ENCODE measurements at regions not wholly inside any gene's neighbourhood (a gene's known extent, or its start where the extent isn't known, plus 50 kb on each side); places are given as distances from the start of the nearest gene placed in this dataset.

DNA sequence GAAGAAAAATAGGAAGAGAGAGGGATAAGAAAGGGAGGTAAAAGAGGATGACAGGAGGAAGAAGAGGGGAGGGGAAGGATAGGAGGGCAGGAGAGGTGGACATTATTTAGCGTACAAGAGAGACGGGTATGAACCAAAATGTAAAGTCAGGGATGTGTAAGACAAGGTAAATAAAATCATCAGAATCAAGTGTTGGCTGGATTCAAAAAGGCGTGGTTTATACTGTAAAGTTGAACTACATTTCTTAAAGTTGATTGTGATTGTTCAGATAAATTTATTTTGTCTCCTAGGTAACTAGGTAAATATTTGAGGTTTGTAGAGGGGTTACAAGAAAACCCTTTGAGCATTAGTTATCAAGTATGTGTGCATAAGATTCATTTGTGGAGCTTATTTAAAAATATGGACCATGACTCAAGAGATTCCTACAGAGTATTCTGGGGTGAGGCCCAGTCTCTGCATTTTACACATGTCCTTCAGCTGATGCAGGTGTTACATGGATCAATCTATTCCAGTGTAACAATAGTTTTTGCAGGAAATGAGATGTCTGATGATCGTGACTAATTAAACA is 512.1 kb upstream of the MBL2 start:
- Mint-ChIP-seq H3K27me3 (no peaks in the 10 kb centered on the region), H3K4me3 (no peak overlapping the region), H3K27ac (no peak overlapping the region), H3K9me3 (peaks cover 0 to 21% (median 2%) of the 10 kb centered on the region in 7 donors), H3K36me3 (no peaks in the 10 kb centered on the region), H3K4me1 (no peaks in the 10 kb centered on the region)
- no peaks in the 10 kb centered on the region for H3K27me3 ChIP-seq (ENCODE audit: control insufficient read depth, insufficient read depth, low read length)
- H3K36me3 ChIP-seq (ENCODE audit: control insufficient read depth, insufficient read depth, low read length) = no peaks in the 10 kb centered on the region
- no peak overlapping the region for H3K27ac ChIP-seq (ENCODE audit: insufficient read depth, low read length, poor library complexity, severe bottlenecking)
- no peak for ATAC-seq (ENCODE audit: low read depth in 2 of 2)
- no peak overlapping the region for H3K4me3 ChIP-seq (ENCODE audit: low read depth, low read length)
- H3K9me3 ChIP-seq (ENCODE audit: control insufficient read depth in 2 of 2, low read length in 2 of 2) = peaks cover 5 to 9% of the 10 kb centered on the region in 2 experiments
- no peaks in the 10 kb centered on the region for H3K4me1 ChIP-seq (ENCODE audit: control insufficient read depth, insufficient read depth, low read length, poor library complexity, severe bottlenecking)
- no peak for DNase-seq

DNA sequence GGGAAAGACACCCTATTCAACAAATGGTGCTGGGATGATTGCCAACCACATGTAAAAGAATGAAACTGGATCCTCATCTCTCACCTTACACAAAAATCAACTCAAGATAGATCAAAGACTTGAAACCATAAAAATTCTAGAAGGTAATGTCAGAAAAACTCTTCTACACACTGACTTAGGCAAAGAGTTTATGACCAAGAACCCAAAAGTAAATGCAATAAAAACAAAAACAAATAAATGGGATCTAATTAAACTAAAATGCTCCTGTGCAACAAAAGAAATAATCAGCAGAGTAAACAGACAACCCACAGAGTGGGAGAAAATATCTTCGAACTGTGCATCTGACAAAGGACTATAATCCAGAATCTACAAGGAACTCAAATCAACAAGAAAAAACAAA is 504.2 kb upstream of the MBL2 start:
- Histone ChIP-seq H3K9me3 (ENCODE audit: control insufficient read depth in 2 of 2, low read length in 2 of 2) (peaks cover 3 to 10% of the 10 kb centered on the region in 2 experiments), H3K27ac (ENCODE audit: insufficient read depth, low read length, poor library complexity, severe bottlenecking) (no peak overlapping the region), H3K36me3 (ENCODE audit: control insufficient read depth, insufficient read depth, low read length) (no peaks in the 10 kb centered on the region), H3K27me3 (ENCODE audit: control insufficient read depth, insufficient read depth, low read length) (no peaks in the 10 kb centered on the region), H3K4me1 (ENCODE audit: control insufficient read depth, insufficient read depth, low read length, poor library complexity, severe bottlenecking) (no peaks in the 10 kb centered on the region), H3K4me3 (ENCODE audit: low read depth, low read length) (no peak overlapping the region)
- H3K4me1 Mint-ChIP-seq = no peaks in the 10 kb centered on the region
- ATAC-seq (ENCODE audit: low read depth in 2 of 2) (no peak), DNase-seq (no peak)
- peaks cover 2 to 51% (median 11%) of the 10 kb centered on the region in 7 donors for H3K9me3 Mint-ChIP-seq
- H3K27ac Mint-ChIP-seq = no peak overlapping the region
- H3K4me3 Mint-ChIP-seq = no peak overlapping the region
- no peaks in the 10 kb centered on the region for H3K36me3 Mint-ChIP-seq
- no peaks in the 10 kb centered on the region for H3K27me3 Mint-ChIP-seq

DNA sequence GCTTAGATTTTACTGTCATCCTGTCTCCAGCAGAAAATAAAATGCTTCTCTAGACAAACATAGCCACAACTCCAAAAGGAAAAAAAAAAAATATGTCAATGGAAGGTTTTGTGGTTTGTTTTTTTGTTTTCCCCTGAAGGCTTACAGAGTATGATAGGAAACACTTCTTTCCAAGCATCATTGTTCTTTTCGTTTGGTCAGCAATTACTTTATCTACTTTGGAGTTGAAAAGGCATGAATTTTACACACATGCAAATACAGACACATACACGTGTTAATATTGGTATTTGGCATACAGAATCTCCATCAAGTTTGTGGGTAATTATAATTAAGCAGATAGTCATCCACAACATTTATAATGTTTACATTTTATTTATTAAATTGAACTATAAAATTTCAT is 496.9 kb upstream of the MBL2 start:
- Mint-ChIP-seq H3K4me1 (no peaks in the 10 kb centered on the region), H3K36me3 (no peaks in the 10 kb centered on the region)
- no peaks in the 10 kb centered on the region for H3K27me3 ChIP-seq (ENCODE audit: control insufficient read depth, insufficient read depth, low read length)

DNA sequence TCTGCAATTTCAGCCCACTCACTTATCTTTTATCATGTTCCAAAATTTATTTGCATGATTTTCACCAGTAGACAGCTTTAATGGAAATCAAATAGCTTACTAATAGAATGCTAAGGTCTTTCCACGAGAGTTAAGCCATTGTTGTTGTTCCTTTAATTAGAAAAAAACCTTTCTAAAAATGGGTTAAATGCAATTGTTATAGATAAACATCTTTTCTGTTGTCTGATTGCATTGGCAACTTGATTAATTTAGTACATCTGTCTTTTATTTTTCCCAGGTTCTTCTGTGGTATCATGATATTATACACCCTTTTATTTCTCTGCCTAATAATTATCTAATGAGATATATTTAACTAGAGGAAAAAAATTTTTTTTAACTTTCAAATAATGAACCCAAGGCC is 487.6 kb upstream of the MBL2 start:
- Histone ChIP-seq H3K27me3 (ENCODE audit: control insufficient read depth, insufficient read depth, low read length) (no peaks in the 10 kb centered on the region), H3K4me3 (ENCODE audit: low read depth, low read length) (no peak overlapping the region), H3K36me3 (ENCODE audit: control insufficient read depth, insufficient read depth, low read length) (no peaks in the 10 kb centered on the region), H3K9me3 (ENCODE audit: control insufficient read depth in 2 of 2, low read length in 2 of 2) (peaks cover 2 to 9% of the 10 kb centered on the region in 2 experiments), H3K27ac (ENCODE audit: insufficient read depth, low read length, poor library complexity, severe bottlenecking) (no peak overlapping the region), H3K4me1 (ENCODE audit: control insufficient read depth, insufficient read depth, low read length, poor library complexity, severe bottlenecking) (no peaks in the 10 kb centered on the region)
- no peak for ATAC-seq (ENCODE audit: low read depth in 2 of 2)
- no peaks in the 10 kb centered on the region for H3K4me1 Mint-ChIP-seq
- no peak overlapping the region for H3K27ac Mint-ChIP-seq
- H3K27me3 Mint-ChIP-seq = no peaks in the 10 kb centered on the region
- H3K9me3 Mint-ChIP-seq = peaks cover 0 to 18% (median 6%) of the 10 kb centered on the region in 7 donors
- H3K4me3 Mint-ChIP-seq = no peak overlapping the region
- H3K36me3 Mint-ChIP-seq = no peaks in the 10 kb centered on the region
- no peak for DNase-seq

More for the DNA sequence above, 496.9 kb upstream of the MBL2 start:
- ATAC-seq (ENCODE audit: low read depth in 2 of 2) (no peak), DNase-seq (no peak)
- Histone ChIP-seq H3K9me3 (ENCODE audit: control insufficient read depth in 2 of 2, low read length in 2 of 2) (peaks cover 0 to 9% of the 10 kb centered on the region in 2 experiments), H3K27ac (ENCODE audit: insufficient read depth, low read length, poor library complexity, severe bottlenecking) (no peak overlapping the region), H3K4me1 (ENCODE audit: control insufficient read depth, insufficient read depth, low read length, poor library complexity, severe bottlenecking) (no peaks in the 10 kb centered on the region), H3K4me3 (ENCODE audit: low read depth, low read length) (no peak overlapping the region), H3K36me3 (ENCODE audit: control insufficient read depth, insufficient read depth, low read length) (no peaks in the 10 kb centered on the region)
- no peak overlapping the region for H3K4me3 Mint-ChIP-seq
- no peak overlapping the region for H3K27ac Mint-ChIP-seq
- H3K9me3 Mint-ChIP-seq = peaks cover 0 to 40% (median 10%) of the 10 kb centered on the region in 7 donors
- no peaks in the 10 kb centered on the region for H3K27me3 Mint-ChIP-seq

DNA sequence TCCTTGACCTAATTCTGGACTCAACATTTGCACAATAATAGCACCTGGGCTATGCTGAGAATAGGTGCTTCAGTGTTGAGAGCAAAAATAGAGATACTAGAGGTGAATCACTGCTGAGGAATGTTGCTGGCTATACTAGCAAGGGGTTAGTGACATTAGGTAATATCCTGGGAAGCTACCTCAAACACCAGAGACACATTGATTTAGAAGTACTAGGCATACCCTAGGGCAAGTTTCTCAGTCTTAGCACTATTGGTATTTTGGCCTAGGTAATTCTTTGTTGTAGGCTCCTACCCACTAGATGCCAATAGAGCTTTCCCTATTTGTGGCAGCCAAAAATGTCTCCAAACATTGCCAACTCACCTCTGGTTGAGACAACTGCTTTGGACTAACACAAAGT is 484.0 kb upstream of the MBL2 start:
- DNase-seq (no peak), ATAC-seq (ENCODE audit: low read depth in 2 of 2) (no peak)
- Histone ChIP-seq H3K36me3 (ENCODE audit: control insufficient read depth, insufficient read depth, low read length) (no peaks in the 10 kb centered on the region), H3K27me3 (ENCODE audit: control insufficient read depth, insufficient read depth, low read length) (no peaks in the 10 kb centered on the region), H3K4me1 (ENCODE audit: control insufficient read depth, insufficient read depth, low read length, poor library complexity, severe bottlenecking) (no peaks in the 10 kb centered on the region), H3K27ac (ENCODE audit: insufficient read depth, low read length, poor library complexity, severe bottlenecking) (no peak overlapping the region), H3K4me3 (ENCODE audit: low read depth, low read length) (no peak overlapping the region), H3K9me3 (ENCODE audit: control insufficient read depth in 2 of 2, low read length in 2 of 2) (peaks cover 2 to 24% of the 10 kb centered on the region in 2 experiments)
- Mint-ChIP-seq H3K27ac (no peak overlapping the region), H3K27me3 (no peaks in the 10 kb centered on the region), H3K4me3 (no peak overlapping the region), H3K36me3 (no peaks in the 10 kb centered on the region), H3K9me3 (peaks cover 3 to 32% (median 8%) of the 10 kb centered on the region in 7 donors), H3K4me1 (no peaks in the 10 kb centered on the region)

DNA sequence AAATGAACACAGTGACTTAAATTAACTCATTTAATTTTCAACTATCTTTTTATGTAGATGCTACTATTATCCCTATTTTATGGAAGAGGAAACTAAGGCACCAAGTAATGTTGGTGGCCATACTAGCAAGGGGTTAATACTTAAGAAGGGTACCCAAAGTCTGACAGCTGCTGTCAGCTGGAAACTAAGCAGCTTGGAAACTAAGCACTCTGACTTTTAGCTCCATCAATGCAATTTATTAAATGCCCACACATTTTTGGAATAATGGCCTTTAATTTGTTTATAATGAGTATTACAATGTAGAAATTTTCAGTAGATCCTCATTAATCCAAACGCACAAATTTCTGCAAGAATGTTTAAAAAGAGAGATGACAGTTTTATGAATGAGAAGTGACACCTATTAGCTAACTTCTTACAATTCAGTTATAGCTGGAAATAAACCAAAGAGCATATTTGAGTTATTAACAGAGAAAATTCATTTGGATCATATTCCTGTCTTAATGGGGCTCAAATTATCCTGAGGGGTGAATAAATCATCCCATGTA is 483.1 kb upstream of the MBL2 start:
- H3K4me1 Mint-ChIP-seq = no peaks in the 10 kb centered on the region
- ATAC-seq (ENCODE audit: low read depth in 2 of 2) (no peak), DNase-seq (no peak)
- H3K27ac ChIP-seq (ENCODE audit: insufficient read depth, low read length, poor library complexity, severe bottlenecking) = no peak overlapping the region
- no peak overlapping the region for H3K4me3 Mint-ChIP-seq
- no peaks in the 10 kb centered on the region for H3K4me1 ChIP-seq (ENCODE audit: control insufficient read depth, insufficient read depth, low read length, poor library complexity, severe bottlenecking)
- H3K27me3 Mint-ChIP-seq = no peaks in the 10 kb centered on the region
- H3K9me3 Mint-ChIP-seq = peaks cover 3 to 28% (median 8%) of the 10 kb centered on the region in 7 donors
- no peaks in the 10 kb centered on the region for H3K36me3 Mint-ChIP-seq
- H3K4me3 ChIP-seq (ENCODE audit: low read depth, low read length) = no peak overlapping the region
- no peaks in the 10 kb centered on the region for H3K36me3 ChIP-seq (ENCODE audit: control insufficient read depth, insufficient read depth, low read length)
- H3K27me3 ChIP-seq (ENCODE audit: control insufficient read depth, insufficient read depth, low read length) = no peaks in the 10 kb centered on the region
- no peak overlapping the region for H3K27ac Mint-ChIP-seq
- H3K9me3 ChIP-seq (ENCODE audit: control insufficient read depth in 2 of 2, low read length in 2 of 2) = peaks cover 2 to 24% of the 10 kb centered on the region in 2 experiments

DNA sequence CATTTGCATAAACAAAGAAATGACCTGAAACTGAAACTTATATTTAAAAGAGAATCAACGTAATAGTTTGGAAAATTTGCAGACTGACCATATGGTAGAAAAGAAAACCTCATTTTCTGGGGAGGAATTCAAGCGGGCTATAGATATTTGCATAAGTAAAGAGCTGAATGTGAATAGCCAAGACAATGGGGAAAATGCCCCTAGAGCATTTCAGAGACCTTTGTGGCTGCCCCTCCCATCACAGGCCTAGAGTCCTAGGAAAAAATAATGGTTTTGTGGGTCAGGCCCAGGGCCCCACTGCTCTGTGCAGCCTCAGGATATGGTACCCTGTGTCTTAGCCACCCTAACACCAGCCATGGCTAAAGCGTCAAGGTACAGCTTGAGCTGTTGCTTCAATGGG is 480.6 kb upstream of the MBL2 start:
- ATAC-seq (ENCODE audit: low read depth in 2 of 2) (no peak), DNase-seq (no peak)
- H3K36me3 Mint-ChIP-seq = no peaks in the 10 kb centered on the region
- H3K27me3 ChIP-seq (ENCODE audit: control insufficient read depth, insufficient read depth, low read length) = no peaks in the 10 kb centered on the region
- H3K4me3 Mint-ChIP-seq = no peak overlapping the region
- no peaks in the 10 kb centered on the region for H3K27me3 Mint-ChIP-seq
- H3K4me3 ChIP-seq (ENCODE audit: low read depth, low read length) = no peak overlapping the region
- no peaks in the 10 kb centered on the region for H3K4me1 Mint-ChIP-seq
- no peaks in the 10 kb centered on the region for H3K4me1 ChIP-seq (ENCODE audit: control insufficient read depth, insufficient read depth, low read length, poor library complexity, severe bottlenecking)
- H3K36me3 ChIP-seq (ENCODE audit: control insufficient read depth, insufficient read depth, low read length) = no peaks in the 10 kb centered on the region
- peaks cover 3 to 29% of the 10 kb centered on the region in 2 experiments for H3K9me3 ChIP-seq (ENCODE audit: control insufficient read depth in 2 of 2, low read length in 2 of 2)
- H3K27ac ChIP-seq (ENCODE audit: insufficient read depth, low read length, poor library complexity, severe bottlenecking) = no peak overlapping the region
- no peak overlapping the region for H3K27ac Mint-ChIP-seq
- H3K9me3 Mint-ChIP-seq = peaks cover 4 to 27% (median 11%) of the 10 kb centered on the region in 7 donors

DNA sequence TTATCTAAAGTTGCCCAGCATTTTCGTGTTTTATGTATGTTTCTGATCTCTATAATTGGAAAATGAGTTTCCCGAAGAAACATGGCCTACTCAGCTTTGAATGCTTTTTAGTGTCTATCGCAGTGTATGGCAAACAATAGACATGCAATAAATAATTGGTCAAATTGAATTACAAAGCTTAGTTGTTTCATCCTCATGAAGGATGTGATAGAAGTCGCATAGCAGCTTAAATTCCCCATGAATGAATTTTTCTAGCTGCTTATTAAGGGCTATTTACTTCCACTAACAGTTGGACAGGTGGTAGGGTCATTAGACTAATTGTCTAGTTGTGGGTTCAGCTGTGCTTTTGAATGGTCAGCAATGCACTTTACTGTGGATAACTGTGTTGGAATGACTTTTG is 467.3 kb upstream of the MBL2 start:
- no peaks in the 10 kb centered on the region for H3K36me3 ChIP-seq (ENCODE audit: control insufficient read depth, insufficient read depth, low read length)
- Mint-ChIP-seq H3K36me3 (no peaks in the 10 kb centered on the region), H3K4me1 (no peaks in the 10 kb centered on the region), H3K9me3 (peaks cover 0 to 27% (median 4%) of the 10 kb centered on the region in 7 donors), H3K27ac (no peak overlapping the region), H3K4me3 (no peak overlapping the region), H3K27me3 (no peaks in the 10 kb centered on the region)
- no peak for ATAC-seq (ENCODE audit: low read depth in 2 of 2)
- H3K9me3 ChIP-seq (ENCODE audit: control insufficient read depth in 2 of 2, low read length in 2 of 2) = peaks cover 0 to 6% of the 10 kb centered on the region in 2 experiments
- no peaks in the 10 kb centered on the region for H3K4me1 ChIP-seq (ENCODE audit: control insufficient read depth, insufficient read depth, low read length, poor library complexity, severe bottlenecking)
- DNase-seq = no peak
- no peaks in the 10 kb centered on the region for H3K27me3 ChIP-seq (ENCODE audit: control insufficient read depth, insufficient read depth, low read length)
- H3K4me3 ChIP-seq (ENCODE audit: low read depth, low read length) = no peak overlapping the region
- no peak overlapping the region for H3K27ac ChIP-seq (ENCODE audit: insufficient read depth, low read length, poor library complexity, severe bottlenecking)
